ENCODE measurements at regions not wholly inside any gene's neighbourhood (a gene's known extent, or its start where the extent isn't known, plus 50 kb on each side); places are given as distances from the start of the nearest gene placed in this dataset.
"Not testable (repeated sequence)": the region's sequence is repeated elsewhere in the genome, so short reads cannot be mapped to it uniquely, and the experiment has no call there.

GRCh38 chr6:12481292-12481691 lies 191.1 kb downstream of the EDN1 start:
- DNase-seq, result no peak

GRCh38 chr6:12481850-12482249 lies 191.7 kb downstream of the EDN1 start:
- DNase-seq, result peak; percentile 38

GRCh38 chr6:12482386-12483375 lies 192.5 kb downstream of the EDN1 start:
- DNase-seq, result peak; percentile 40

- DNase-seq, result no peak
These were observed 193.6 kb downstream of the EDN1 start for GRCh38 chr6:12483712-12484111.

GRCh38 chr6:12484519-12484918 lies 194.4 kb downstream of the EDN1 start:
- no peak for DNase-seq

- DNase-seq, result no peak
These were observed 195.1 kb downstream of the EDN1 start for GRCh38 chr6:12485226-12485764.

GRCh38 chr6:12485837-12486236 lies 195.7 kb downstream of the EDN1 start:
- no peak for DNase-seq

- DNase-seq, result no peak
These were observed 200.3 kb downstream of the EDN1 start for GRCh38 chr6:12490351-12490903.

GRCh38 chr6:12490904-12491571 lies 200.9 kb downstream of the EDN1 start:
- DNase-seq, result no peak

- DNase-seq, result not testable (repeated sequence)
These were observed 202.8 kb downstream of the EDN1 start for GRCh38 chr6:12492929-12493328.

- DNase-seq, result no peak
These were observed 203.3 kb downstream of the EDN1 start for GRCh38 chr6:12493446-12493845.

GRCh38 chr6:12494161-12494560 lies 204.0 kb downstream of the EDN1 start:
- no peak for DNase-seq

- DNase-seq, result no peak
These were observed 211.8 kb downstream of the EDN1 start for GRCh38 chr6:12501990-12502389.

GRCh38 chr6:12504325-12504966 lies 212.1 kb upstream of the PHACTR1 start:
- DNase-seq, result no peak

- DNase-seq, result no peak
These were observed 211.1 kb upstream of the PHACTR1 start for GRCh38 chr6:12505486-12505885.

- DNase-seq, result no peak
These were observed 210.4 kb upstream of the PHACTR1 start for GRCh38 chr6:12506159-12506558.

- DNase-seq, result no peak
These were observed 208.9 kb upstream of the PHACTR1 start for GRCh38 chr6:12507636-12508035.

GRCh38 chr6:12508553-12508952 lies 208.0 kb upstream of the PHACTR1 start:
- DNase-seq, result no peak

- no peak for DNase-seq
These were observed 207.5 kb upstream of the PHACTR1 start for GRCh38 chr6:12509060-12509459.

GRCh38 chr6:12516070-12516469 lies 200.5 kb upstream of the PHACTR1 start:
- no peak for DNase-seq

- DNase-seq, result no peak
These were observed 194.2 kb upstream of the PHACTR1 start for GRCh38 chr6:12522347-12522746.

GRCh38 chr6:12523726-12524125 lies 192.8 kb upstream of the PHACTR1 start:
- DNase-seq, result no peak

- no peak for DNase-seq
These were observed 191.3 kb upstream of the PHACTR1 start for GRCh38 chr6:12525276-12525675.

All from eye (tissue), 1 donor.